ENCODE measurements at regions not wholly inside any gene's neighbourhood (a gene's known extent, or its start where the extent isn't known, plus 50 kb on each side); places are given as distances from the start of the nearest gene placed in this dataset.
"Not testable (repeated sequence)": the region's sequence is repeated elsewhere in the genome, so short reads cannot be mapped to it uniquely, and the experiment has no call there.

GRCh38 chr6:167416676-167417430 lies 92.0 kb downstream of the TTLL2 start:
- WGBS, 2 donors (ENCODE audit: low coverage in 1 of 2), result 86 to 100% methylated on average over 2 to 11 of the region's 12 CpGs
- Histone ChIP-seq H3K27ac (no peak overlapping the region), H3K4me3 (no peak overlapping the region), H3K27me3 (peaks cover 22% of the 10 kb centered on the region), H3K36me3 (no peaks in the 10 kb centered on the region), H3K4me1 (no peaks in the 10 kb centered on the region), H3K9me3 (no peaks in the 10 kb centered on the region)
- TF ChIP-seq EP300 (IDR thresholded peaks at IDR 0.05), result no peak
- no peak for TF ChIP-seq POLR2AphosphoS5 (IDR thresholded peaks at IDR 0.05)
- TF ChIP-seq CTCF (IDR thresholded peaks at IDR 0.05), result no peak
- TF ChIP-seq POLR2A (IDR thresholded peaks at IDR 0.05), result no peak
- no peak for ATAC-seq

GRCh38 chr6:167420177-167420576 lies 95.3 kb downstream of the TTLL2 start:
- Histone ChIP-seq H3K36me3 (no peaks in the 10 kb centered on the region), H3K27me3 (peaks cover 22% of the 10 kb centered on the region), H3K27ac (no peak overlapping the region), H3K4me3 (no peak overlapping the region), H3K9me3 (no peaks in the 10 kb centered on the region), H3K4me1 (no peaks in the 10 kb centered on the region)
- TF ChIP-seq EP300 (IDR thresholded peaks at IDR 0.05) (no peak), POLR2AphosphoS5 (IDR thresholded peaks at IDR 0.05) (no peak), POLR2A (IDR thresholded peaks at IDR 0.05) (no peak), CTCF (IDR thresholded peaks at IDR 0.05) (no peak)
- no peak for ATAC-seq
- WGBS, 2 donors (ENCODE audit: low coverage in 1 of 2), result 71 to 78% methylated on average over 10 to 11 of the region's 12 CpGs

GRCh38 chr6:167420858-167421766 lies 96.2 kb downstream of the TTLL2 start:
- Histone ChIP-seq H3K27ac (no peak overlapping the region), H3K27me3 (peaks cover 17% of the 10 kb centered on the region), H3K9me3 (no peaks in the 10 kb centered on the region), H3K36me3 (no peaks in the 10 kb centered on the region), H3K4me3 (no peak overlapping the region), H3K4me1 (no peaks in the 10 kb centered on the region)
- peak; percentile 31 for ATAC-seq
- WGBS, 2 donors (ENCODE audit: low coverage in 1 of 2), result 67 to 80% methylated on average over 23 to 24 of the region's 39 CpGs
- TF ChIP-seq POLR2A (IDR thresholded peaks at IDR 0.05), result no peak

- no CpG with 5 or more reads among the region's 36 CpGs for WGBS, 2 donors (ENCODE audit: low coverage in 1 of 2)
- H3K36me3 ChIP-seq, H3K27ac ChIP-seq, ATAC-seq, H3K9me3 ChIP-seq, H3K4me1 ChIP-seq, H3K4me3 ChIP-seq: not testable (repeated sequence)
- peaks cover 17% of the 10 kb centered on the region for H3K27me3 ChIP-seq
Observed at GRCh38 chr6:167421944-167422343, 97.1 kb downstream of the TTLL2 start.

- Histone ChIP-seq H3K9me3 (no peaks in the 10 kb centered on the region), H3K27ac (no peak overlapping the region), H3K4me3 (no peak overlapping the region), H3K27me3 (peaks cover 17% of the 10 kb centered on the region), H3K4me1 (no peaks in the 10 kb centered on the region), H3K36me3 (no peaks in the 10 kb centered on the region)
- WGBS, 2 donors (ENCODE audit: low coverage in 1 of 2), result no CpG with 5 or more reads among the region's 23 CpGs
- TF ChIP-seq POLR2AphosphoS5 (IDR thresholded peaks at IDR 0.05) (no peak), EP300 (IDR thresholded peaks at IDR 0.05) (no peak), POLR2A (IDR thresholded peaks at IDR 0.05) (no peak), CTCF (IDR thresholded peaks at IDR 0.05) (no peak)
- no peak for ATAC-seq
Observed at GRCh38 chr6:167422934-167423333, 98.0 kb downstream of the TTLL2 start.
